COLO668 (cell line): ENCODE measurements at regions not wholly inside any gene's neighbourhood (a gene's known extent, or its start where the extent isn't known, plus 50 kb on each side); places are given as distances from the start of the nearest gene placed in this dataset.
A peak's percentile ranks its signal among the peaks of the same experiment; 100 is the strongest.
"Not testable (repeated sequence)": the region's sequence is repeated elsewhere in the genome, so short reads cannot be mapped to it uniquely, and the experiment has no call there.

Experiments
- DNase-seq: peaks from one replicate; lab custom pipeline; 2025; ENCODE audit not compliant: unreplicated experiment; lab: John Stamatoyannopoulos, UW

DNA sequence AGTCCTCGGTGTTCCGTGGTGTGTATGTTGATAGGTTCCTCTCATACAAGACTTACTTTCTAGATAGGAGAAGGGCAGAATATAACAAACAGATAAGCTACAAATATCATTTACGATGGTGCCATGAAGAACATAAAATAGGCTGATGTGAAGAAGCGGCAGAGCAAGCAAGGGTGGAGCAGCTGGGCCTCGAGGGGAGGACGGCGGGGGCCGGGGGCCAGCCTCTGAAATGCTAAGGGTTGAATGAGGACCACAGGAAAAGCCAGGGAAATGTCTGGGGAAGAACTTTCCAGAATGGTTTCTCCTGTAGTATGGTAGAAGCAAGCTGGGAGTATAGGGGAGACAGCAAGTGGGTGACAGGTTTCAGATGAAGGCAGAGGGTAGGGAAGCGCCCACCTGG is 529.5 kb downstream of the LIG4 start:
- no peak for DNase-seq

DNA sequence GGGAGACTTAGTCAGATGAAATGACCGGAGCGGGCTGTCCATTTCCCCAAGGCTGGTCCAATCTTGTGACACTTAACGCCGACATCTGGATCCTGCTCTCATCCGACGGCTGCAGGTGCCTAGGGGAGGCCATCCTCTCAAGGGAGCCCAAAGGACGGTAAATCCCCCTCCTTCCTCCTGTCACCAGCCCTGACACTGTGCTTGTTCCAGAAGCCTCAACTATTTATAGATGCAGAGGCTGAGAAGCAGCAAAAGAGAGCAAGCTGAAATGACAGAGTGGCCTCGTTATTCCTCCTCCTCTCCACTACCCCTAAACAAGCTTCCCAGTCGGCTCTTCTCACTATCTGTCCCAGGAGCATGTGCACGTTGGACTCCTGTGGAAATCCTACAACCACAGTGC is 533.7 kb downstream of the LIG4 start:
- DNase-seq: no peak

DNA sequence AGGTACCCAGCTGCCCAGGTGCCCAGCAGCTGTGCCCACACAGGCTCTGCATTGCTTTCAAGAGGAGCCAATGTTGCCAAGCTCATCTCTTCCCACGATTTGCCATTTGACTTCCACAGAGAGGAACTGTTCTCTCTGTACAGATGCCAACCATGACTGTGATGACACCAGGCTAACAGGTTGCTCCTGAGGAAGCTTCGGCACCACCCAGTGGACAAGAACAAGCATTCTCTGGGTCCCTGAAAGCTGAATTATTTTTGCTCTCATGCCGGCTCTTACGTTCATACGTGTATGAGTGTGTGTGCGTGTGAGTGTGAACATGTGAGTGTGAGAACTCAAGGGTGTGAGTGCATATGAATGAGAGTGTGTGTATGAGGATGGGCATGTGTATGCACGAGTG is 535.2 kb downstream of the LIG4 start:
- DNase-seq: peak; percentile 52

DNA sequence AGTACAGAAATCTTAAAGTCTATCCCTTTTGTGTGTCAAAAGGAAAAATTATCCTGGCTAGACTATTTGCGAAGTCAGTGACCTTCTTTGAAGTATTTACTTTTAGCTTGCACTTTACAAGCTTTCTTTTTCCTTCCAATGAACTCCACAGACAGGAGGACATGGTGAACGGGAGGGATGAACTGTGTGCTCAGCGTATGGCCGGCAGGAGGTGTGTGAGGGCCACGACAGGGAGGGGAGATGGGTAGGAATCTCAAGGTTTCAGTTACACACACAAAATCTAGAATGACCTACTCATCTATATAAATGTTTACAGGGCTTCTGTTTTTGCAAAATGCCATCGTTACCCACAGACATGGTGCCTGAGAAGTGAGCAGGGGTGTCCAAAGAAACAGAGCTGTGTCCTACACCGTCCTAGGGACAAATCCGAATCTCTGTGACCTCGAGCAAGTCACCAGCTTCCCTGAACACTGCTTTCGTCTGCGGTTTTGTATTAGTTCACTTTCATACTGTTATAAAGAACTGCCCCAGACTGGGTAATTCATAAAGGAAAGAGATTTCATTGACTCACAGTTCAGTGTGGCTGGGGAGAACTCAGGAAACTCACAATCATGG is 537.2 kb downstream of the LIG4 start:
- DNase-seq: no peak

DNA sequence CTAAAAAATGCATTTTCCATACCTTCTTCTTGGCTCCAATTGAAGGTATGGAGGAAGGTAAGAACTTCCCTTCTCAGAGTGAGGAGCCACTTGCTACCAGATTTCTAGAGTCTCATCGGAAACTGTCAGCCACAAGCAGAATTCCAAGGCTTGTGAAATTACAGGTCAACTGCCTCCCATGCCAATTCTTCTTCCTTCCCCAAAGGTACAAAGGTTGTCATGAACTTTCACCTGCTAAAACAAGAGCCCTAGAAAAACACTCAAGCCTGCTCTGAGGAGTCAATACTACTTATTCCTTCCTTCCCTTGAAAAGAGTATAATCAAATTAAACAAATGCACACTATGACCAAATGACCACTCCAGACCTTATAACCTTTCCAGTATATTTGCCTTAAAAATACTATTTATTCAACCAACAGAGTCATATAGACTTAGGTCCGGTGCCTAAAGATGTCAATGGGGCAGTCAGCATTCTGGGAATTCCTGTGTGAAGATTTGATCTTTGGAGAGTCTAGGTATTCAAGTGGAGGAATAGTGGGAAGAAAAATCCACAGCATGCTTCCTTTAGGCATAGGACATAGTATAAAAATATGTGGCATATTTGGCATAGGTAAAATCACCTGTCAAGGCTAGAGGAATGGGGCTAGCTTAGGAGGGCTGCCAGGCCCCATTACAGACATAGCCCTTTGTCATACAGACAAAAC is 539.3 kb downstream of the LIG4 start:
- no peak for DNase-seq

GRCh38 chr13:107669391-107669993 is 545.8 kb downstream of the LIG4 start:
- peak; percentile 49 for DNase-seq

- no peak for DNase-seq
Measured at GRCh38 chr13:107665926-107666458, 549.3 kb downstream of the LIG4 start.

DNA sequence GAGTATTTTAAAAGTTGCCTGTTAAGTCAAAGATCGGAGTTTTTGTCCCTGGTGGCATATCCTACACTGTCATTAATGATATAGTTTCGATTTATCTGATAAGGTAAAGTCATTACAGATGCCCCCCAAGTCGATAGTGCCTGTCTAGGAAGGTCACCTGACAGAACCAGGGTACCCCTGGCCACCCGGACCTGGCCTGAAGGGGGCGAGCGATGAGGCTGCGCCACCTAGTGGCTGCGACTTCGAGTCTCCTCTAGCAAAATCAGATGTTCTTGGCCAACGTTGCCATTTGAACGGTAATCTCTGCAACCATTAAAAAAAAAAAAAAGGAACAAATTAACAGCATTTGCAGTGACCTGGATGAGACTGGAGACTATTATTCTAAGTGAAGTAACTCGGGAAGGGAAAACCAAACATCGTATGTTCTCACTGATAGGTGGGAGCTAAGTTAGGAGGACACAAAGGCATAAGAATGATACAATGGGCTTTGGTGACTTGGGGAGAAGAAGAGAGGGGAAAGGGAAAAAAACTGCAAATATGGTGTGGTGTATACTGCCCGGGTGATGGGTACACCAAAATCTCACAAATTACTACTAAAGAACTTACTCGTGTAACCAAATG is 565.1 kb downstream of the LIG4 start:
- peak; percentile 63 for DNase-seq

DNA sequence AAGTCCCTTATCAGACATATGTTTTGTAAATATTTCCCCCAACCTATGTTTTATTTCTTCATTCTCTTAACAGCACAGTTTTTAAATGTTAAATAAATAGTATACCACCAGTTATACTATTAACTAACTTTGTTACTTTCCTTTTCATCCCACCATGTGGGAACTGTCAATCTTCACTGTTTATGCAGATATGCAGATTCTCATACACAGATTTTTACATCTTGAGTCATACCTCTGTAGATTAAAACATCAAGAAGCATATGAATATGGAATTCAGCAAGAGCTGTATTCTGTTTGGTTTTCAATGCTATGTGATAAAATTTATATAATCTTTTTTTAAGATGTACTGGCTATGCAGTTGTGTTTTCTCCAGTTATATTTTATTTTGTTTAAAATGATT is 566.3 kb downstream of the LIG4 start:
- DNase-seq: no peak

DNA sequence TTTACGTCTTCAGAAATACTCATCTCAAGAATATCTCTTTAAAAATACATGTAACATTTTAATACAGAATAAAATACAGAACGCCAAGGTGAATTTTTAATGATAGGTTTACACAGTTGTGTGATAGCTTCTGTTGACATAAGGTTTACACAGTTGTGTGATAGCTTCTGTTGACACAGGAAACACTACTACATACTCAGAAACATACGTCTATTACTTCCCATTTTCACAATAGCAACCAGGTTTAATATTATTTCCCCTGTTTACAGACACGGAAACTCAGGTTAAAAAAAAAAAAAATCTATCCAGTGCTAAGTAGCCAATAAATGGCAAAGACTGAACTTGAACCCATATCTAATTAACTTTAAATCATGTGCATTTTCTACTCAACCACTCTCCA is 571.2 kb downstream of the LIG4 start:
- DNase-seq: no peak

DNA sequence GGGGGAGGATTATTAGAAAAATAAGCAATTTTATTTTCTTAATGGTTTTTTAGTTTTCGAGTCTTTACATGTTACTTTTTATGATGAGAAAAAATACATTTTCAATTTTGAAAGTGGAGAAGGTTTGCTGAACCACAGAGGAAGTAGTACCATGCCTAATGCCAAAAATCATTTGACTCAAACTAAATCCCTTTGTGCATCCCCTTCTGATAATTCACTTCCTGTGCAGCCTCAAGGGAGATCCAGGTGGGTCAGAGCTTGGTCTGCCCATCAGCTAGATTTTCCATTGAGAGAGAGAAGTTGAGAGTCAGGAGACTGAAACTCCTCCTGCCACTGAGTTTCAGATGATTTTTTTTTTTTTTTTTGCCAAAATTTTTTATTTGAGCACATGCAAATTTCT is 571.7 kb downstream of the LIG4 start:
- DNase-seq: no peak

GRCh38 chr13:107642831-107643230 is 572.5 kb downstream of the LIG4 start:
- DNase-seq: peak; percentile 29

DNA sequence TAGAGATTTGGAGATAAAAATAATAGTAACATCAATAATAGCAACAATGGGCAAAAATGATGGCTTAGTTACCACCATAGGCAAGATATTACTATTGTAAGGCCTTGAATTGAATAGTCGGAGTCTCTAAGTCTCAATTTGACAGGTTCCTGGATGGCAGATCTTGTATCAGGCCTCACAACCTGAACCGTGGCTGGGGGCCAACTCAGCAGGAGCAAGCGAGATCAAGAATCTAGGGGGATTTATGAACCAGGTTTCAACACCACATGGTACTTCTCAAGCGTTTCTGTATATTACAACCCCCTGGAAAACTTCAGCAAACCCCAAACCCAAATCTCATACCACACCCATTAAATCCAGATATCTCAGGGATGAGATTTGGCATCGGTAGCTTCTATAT is 573.8 kb downstream of the LIG4 start:
- DNase-seq: no peak

DNA sequence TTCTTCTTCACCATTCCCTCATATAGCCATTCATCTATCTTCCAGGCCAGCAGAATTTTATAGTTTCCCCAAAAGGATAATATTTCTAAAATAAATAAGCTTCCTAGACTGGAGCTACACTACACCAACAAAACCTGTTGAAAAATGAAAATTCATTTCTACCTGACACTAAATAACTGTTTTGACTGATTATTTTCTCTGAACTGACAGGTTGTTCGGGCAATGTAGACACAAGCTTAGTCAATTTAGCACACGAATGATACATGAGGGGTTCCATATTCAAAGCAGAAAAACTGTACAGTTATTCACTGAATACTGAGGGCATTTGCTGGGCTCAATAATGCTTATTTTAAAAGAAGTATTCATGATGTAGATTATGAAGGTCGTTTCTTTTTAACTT is 589.7 kb downstream of the LIG4 start:
- DNase-seq: no peak

DNA sequence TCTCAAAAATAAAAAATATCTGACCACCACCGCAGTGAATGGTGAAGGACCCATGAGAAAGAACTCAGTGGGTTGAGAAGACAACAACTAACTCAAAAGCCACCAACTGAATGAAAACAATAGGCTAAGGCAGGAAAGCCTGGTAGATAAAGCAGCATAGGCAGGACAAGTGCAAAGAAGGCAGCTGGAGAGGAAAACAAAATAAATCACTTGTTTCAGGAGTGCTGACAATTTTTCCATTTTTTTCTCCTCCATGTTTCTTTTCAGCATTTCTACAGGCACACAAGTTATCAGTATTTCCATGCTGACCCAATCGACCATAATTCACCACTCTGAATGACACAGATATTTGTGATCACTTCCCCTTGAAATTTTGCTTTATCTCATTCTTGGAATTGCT is 597.8 kb downstream of the LIG4 start:
- no peak for DNase-seq

- no peak for DNase-seq
Measured at GRCh38 chr13:107612376-107612775, 603.0 kb downstream of the LIG4 start.

GRCh38 chr13:107608736-107609135 is 606.6 kb downstream of the LIG4 start:
- DNase-seq: no peak

DNA sequence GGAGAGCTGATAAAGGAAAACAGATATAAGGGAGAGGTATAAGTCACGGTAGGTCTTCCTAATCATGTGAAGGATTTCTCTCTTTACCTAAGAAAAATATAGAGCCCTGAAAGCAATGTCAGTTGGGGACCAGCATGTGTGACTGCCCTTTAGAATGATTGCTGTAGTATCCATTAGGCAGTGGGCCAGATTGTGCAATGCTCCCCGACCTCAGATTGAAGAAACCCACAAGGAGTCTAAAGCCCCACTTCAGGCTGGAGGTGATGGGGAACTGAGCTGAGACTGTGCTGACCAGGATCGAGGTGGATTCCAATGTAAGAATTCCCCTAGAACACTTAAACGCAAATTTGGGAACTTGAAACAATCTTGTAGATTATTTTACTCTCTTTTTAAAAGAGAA is 614.4 kb downstream of the LIG4 start:
- no peak for DNase-seq

GRCh38 chr13:107596306-107596705 is 619.0 kb downstream of the LIG4 start:
- not testable (repeated sequence) for DNase-seq

GRCh38 chr13:107590556-107590955 is 624.8 kb downstream of the LIG4 start:
- no peak for DNase-seq

DNA sequence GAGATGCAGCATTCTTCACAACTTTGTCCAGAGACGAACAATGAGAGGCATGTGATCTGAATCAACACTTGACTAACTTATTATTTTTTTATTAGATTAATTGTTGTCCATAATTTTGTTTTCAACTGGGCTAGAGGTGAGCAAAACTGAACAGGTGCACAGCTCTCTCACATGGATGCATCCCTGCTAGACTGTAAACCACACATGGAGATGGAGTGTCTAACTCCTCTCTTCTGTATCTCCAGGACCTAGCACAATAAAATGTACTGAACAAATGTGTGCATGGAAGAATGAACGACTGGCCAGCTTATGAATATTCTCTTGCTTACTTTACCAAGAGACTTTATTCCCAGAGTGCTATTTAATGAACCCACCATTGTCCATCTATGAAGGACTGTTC is 627.7 kb downstream of the LIG4 start:
- no peak for DNase-seq

DNA sequence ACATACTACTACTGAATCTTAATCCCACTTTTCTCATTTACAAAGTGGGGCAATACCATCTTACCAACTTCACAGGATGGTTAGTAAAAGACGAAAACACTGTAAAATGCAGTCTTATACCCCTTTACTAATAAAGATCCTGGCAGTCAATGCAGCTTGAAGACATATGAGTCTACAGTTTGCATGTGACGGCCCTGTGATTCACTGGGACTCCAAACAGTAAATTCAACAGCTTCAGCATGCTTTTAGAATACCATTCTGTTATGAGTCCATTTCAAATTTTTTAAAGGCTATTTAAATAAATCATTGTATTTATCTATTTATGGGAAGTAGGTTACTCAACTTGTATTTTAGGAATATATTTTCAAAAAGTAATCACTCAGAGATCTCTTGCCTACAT is 629.1 kb downstream of the LIG4 start:
- no peak for DNase-seq
